Nephron progenitor cell (in vitro differentiated cells): ENCODE measurements at regions not wholly inside any gene's neighbourhood (a gene's known extent, or its start where the extent isn't known, plus 50 kb on each side); places are given as distances from the start of the nearest gene placed in this dataset.

ENCODE experiments used
- DNase-seq: peaks from one replicate; pipeline ENCODE4 v3.0.0; 2021
- H3K27ac Mint-ChIP-seq: 2 replicates; pipeline ENCODE4 v1.8.0; 2021; ENCODE audit warnings: mild to moderate bottlenecking, moderate library complexity, mixed read lengths
- H3K27me3 Mint-ChIP-seq: 2 replicates; pipeline ENCODE4 v1.8.0; 2021; ENCODE audit warnings: mild to moderate bottlenecking, low read depth, mixed read lengths; ENCODE audit not compliant: poor library complexity
- H3K36me3 Mint-ChIP-seq: 2 replicates; pipeline ENCODE4 v1.8.0; 2021; ENCODE audit warnings: low read depth, mixed read lengths
- H3K4me1 Mint-ChIP-seq: 2 replicates; pipeline ENCODE4 v1.8.0; 2021; ENCODE audit warnings: mixed read lengths
- H3K4me3 Mint-ChIP-seq: 2 replicates; pipeline ENCODE4 v1.8.0; 2021; ENCODE audit warnings: mild to moderate bottlenecking, moderate library complexity, mixed read lengths
- H3K9me3 Mint-ChIP-seq: 2 replicates; pipeline ENCODE4 v1.8.0; 2021; ENCODE audit warnings: mild to moderate bottlenecking, moderate library complexity, mixed read lengths
- CTCF ChIP-seq: fragments of 200-600 bp; sonication (generic); IDR thresholded peaks from 2 replicates; pipeline ENCODE4 v1.5.0; 2021; ENCODE audit warnings: antibody characterized with exemption

GRCh38 chr2:8544171-8544785 lies 137.6 kb upstream of the ID2 start:
- Mint-ChIP-seq H3K4me3 (no peak overlapping the region), H3K4me1 (peaks cover 86% of the 10 kb centered on the region), H3K9me3 (no peaks in the 10 kb centered on the region), H3K27ac (peak overlapping the region; percentile 74), H3K27me3 (peaks cover 6% of the 10 kb centered on the region), H3K36me3 (no peaks in the 10 kb centered on the region)
- no peak for DNase-seq
- TF ChIP-seq CTCF = no peak

GRCh38 chr2:8544786-8545694 lies 136.8 kb upstream of the ID2 start:
- H3K36me3 Mint-ChIP-seq = no peaks in the 10 kb centered on the region
- H3K4me3 Mint-ChIP-seq = no peak overlapping the region
- no peak for TF ChIP-seq CTCF
- H3K4me1 Mint-ChIP-seq = peaks cover 85% of the 10 kb centered on the region
- DNase-seq = no peak
- peaks cover 6% of the 10 kb centered on the region for H3K27me3 Mint-ChIP-seq
- H3K9me3 Mint-ChIP-seq = no peaks in the 10 kb centered on the region
- H3K27ac Mint-ChIP-seq = no peak overlapping the region

GRCh38 chr2:8545695-8546611 lies 135.9 kb upstream of the ID2 start:
- H3K27me3 Mint-ChIP-seq = peaks cover 3% of the 10 kb centered on the region
- no peaks in the 10 kb centered on the region for H3K9me3 Mint-ChIP-seq
- DNase-seq = no peak
- H3K4me3 Mint-ChIP-seq = no peak overlapping the region
- H3K27ac Mint-ChIP-seq = no peak overlapping the region
- H3K36me3 Mint-ChIP-seq = no peaks in the 10 kb centered on the region
- TF ChIP-seq CTCF = no peak
- peaks cover 78% of the 10 kb centered on the region for H3K4me1 Mint-ChIP-seq

GRCh38 chr2:8546612-8547283 lies 135.1 kb upstream of the ID2 start:
- Mint-ChIP-seq H3K36me3 (no peaks in the 10 kb centered on the region), H3K4me3 (no peak overlapping the region), H3K27me3 (peaks cover 6% of the 10 kb centered on the region), H3K9me3 (no peaks in the 10 kb centered on the region), H3K4me1 (peaks cover 78% of the 10 kb centered on the region), H3K27ac (peak overlapping the region; percentile 47)
- no peak for DNase-seq
- no peak for TF ChIP-seq CTCF

GRCh38 chr2:8547284-8548064 lies 134.4 kb upstream of the ID2 start:
- peaks cover 6% of the 10 kb centered on the region for H3K27me3 Mint-ChIP-seq
- TF ChIP-seq CTCF = no peak
- no peak for DNase-seq
- H3K4me3 Mint-ChIP-seq = no peak overlapping the region
- no peaks in the 10 kb centered on the region for H3K36me3 Mint-ChIP-seq
- H3K27ac Mint-ChIP-seq = peak overlapping the region; percentile 47
- peaks cover 78% of the 10 kb centered on the region for H3K4me1 Mint-ChIP-seq
- H3K9me3 Mint-ChIP-seq = no peaks in the 10 kb centered on the region
